HL-60 (cell line): ENCODE measurements at regions not wholly inside any gene's neighbourhood (a gene's known extent, or its start where the extent isn't known, plus 50 kb on each side); places are given as distances from the start of the nearest gene placed in this dataset.

Experiments
- CTCF ChIP-seq: IDR thresholded peaks from one replicate; pipeline ENCODE4 v1.5.1; 2011; ENCODE audit warnings: low read length, control low read depth, inconsistent platforms; ENCODE audit not compliant: insufficient read depth
- POLR2AphosphoS5 ChIP-seq: IDR thresholded peaks from 2 replicates; pipeline ENCODE4 v1.6.1; 2012; ENCODE audit warnings: low read depth
- TF ChIP-seq, protein P1 (sequence below): IDR thresholded peaks from 2 replicates; pipeline ENCODE4 v1.6.1; 2012; ENCODE audit warnings: low read depth; ENCODE audit not compliant: insufficient replicate concordance

DNA sequence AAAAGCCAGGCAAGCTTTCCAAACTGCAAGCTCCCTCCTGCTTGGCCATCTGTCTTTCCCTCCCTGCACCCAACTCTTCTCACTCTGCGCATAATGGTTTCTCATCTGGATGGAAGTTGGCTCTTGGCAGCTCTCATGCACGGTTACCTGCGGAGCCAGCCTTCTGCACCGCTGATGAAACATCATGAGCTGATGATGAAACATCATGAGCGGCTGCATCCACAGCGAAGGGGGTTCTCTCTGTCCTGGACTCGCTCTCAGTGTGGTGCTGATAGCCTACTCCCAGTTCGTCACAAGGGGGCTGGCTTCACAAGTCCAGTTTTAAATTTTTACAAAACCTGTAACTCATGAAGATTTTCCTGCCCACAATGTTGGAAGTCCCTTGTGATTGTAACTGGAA lies 457.5 kb downstream of the ACTR3B start:
- TF ChIP-seq CTCF, result no peak
- TF ChIP-seq POLR2AphosphoS5, result no peak
- TF ChIP-seq, protein P1, sequence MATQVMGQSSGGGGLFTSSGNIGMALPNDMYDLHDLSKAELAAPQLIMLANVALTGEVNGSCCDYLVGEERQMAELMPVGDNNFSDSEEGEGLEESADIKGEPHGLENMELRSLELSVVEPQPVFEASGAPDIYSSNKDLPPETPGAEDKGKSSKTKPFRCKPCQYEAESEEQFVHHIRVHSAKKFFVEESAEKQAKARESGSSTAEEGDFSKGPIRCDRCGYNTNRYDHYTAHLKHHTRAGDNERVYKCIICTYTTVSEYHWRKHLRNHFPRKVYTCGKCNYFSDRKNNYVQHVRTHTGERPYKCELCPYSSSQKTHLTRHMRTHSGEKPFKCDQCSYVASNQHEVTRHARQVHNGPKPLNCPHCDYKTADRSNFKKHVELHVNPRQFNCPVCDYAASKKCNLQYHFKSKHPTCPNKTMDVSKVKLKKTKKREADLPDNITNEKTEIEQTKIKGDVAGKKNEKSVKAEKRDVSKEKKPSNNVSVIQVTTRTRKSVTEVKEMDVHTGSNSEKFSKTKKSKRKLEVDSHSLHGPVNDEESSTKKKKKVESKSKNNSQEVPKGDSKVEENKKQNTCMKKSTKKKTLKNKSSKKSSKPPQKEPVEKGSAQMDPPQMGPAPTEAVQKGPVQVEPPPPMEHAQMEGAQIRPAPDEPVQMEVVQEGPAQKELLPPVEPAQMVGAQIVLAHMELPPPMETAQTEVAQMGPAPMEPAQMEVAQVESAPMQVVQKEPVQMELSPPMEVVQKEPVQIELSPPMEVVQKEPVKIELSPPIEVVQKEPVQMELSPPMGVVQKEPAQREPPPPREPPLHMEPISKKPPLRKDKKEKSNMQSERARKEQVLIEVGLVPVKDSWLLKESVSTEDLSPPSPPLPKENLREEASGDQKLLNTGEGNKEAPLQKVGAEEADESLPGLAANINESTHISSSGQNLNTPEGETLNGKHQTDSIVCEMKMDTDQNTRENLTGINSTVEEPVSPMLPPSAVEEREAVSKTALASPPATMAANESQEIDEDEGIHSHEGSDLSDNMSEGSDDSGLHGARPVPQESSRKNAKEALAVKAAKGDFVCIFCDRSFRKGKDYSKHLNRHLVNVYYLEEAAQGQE, result no peak
